ENCODE measurements at regions not wholly inside any gene's neighbourhood (a gene's known extent, or its start where the extent isn't known, plus 50 kb on each side); places are given as distances from the start of the nearest gene placed in this dataset.

DNA sequence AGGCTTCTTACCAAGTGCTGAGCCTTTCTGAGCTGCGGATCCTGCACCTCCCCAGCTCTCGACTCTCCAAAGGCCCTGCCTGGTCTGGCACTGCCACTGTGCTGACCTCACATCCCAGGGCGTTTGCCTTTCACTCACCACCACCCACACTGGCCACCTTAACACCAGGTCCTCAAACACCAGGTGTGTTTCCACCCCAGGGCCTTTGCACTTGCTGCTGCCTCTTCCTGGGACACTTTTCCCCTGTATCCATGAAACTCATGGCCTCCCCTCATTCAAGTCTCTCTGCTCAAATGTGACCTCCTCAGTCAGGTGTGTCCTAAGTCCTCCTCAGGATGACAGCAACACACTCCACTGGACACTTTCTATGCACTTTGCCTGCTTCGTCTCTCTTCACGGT, 51.4 kb upstream of the ANO1 start:
- CTCF ChIA-PET: no interaction called here
- no peak for ATAC-seq (ENCODE audit: poor library complexity)
- H3K27me3 ChIP-seq (ENCODE audit: control insufficient read depth in 1 of 2, insufficient read depth in 2 of 2, low read length in 2 of 2): peaks cover 0 to 3% of the 10 kb centered on the region in 2 experiments
- Mint-ChIP-seq H3K4me3 (no peak overlapping the region), H3K36me3 (ENCODE audit: low read depth) (no peaks in the 10 kb centered on the region), H3K27ac (no peak overlapping the region), H3K9me3 (no peaks in the 10 kb centered on the region), H3K4me1 (ENCODE audit: low read depth) (no peaks in the 10 kb centered on the region), H3K27me3 (peaks cover 1% of the 10 kb centered on the region)
- H3K9me3 ChIP-seq (ENCODE audit: control insufficient read depth in 1 of 2, insufficient read depth in 1 of 2, low read length in 2 of 2): peaks cover 0 to 22% of the 10 kb centered on the region in 2 experiments
- POLR2A ChIA-PET: no interaction called here
- H3K4me1 ChIP-seq (ENCODE audit: insufficient read depth, low read length): no peaks in the 10 kb centered on the region
- DNase-seq: no peak
- no peaks in the 10 kb centered on the region for H3K36me3 ChIP-seq (ENCODE audit: insufficient read depth, low read length)
- H3K4me3 ChIP-seq (ENCODE audit: low read length): no peak overlapping the region
- intact Hi-C loops (cut with DNase I, micrococcal nuclease): no loop called here
- H3K27ac ChIP-seq (ENCODE audit: low read depth in 1 of 2, low read length in 2 of 2): no peak overlapping the region
- TF ChIP-seq, protein P1, sequence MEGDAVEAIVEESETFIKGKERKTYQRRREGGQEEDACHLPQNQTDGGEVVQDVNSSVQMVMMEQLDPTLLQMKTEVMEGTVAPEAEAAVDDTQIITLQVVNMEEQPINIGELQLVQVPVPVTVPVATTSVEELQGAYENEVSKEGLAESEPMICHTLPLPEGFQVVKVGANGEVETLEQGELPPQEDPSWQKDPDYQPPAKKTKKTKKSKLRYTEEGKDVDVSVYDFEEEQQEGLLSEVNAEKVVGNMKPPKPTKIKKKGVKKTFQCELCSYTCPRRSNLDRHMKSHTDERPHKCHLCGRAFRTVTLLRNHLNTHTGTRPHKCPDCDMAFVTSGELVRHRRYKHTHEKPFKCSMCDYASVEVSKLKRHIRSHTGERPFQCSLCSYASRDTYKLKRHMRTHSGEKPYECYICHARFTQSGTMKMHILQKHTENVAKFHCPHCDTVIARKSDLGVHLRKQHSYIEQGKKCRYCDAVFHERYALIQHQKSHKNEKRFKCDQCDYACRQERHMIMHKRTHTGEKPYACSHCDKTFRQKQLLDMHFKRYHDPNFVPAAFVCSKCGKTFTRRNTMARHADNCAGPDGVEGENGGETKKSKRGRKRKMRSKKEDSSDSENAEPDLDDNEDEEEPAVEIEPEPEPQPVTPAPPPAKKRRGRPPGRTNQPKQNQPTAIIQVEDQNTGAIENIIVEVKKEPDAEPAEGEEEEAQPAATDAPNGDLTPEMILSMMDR (IDR thresholded peaks at IDR 0.05): no peak

DNA sequence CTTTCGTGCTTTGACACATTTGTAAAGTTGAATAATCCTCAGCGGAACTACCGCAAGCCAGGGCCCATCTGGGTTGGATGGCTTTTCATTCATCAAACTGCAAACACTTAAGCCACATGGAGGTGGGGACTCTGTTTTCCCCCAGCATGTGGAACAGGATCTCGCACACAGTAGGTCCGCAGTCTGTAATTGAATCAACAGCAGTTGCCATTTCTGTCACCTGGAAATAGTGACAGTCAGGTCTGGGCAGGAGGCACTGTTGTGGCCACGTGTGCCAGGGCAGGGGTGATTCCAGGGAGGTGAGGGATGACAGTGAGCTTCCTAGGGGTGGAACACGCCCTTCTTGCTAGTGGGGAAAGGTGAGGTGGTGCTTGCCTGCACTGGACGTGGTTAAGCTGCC, 50.7 kb upstream of the ANO1 start:
- ChIA-PET POLR2A (no interaction called here), CTCF (no interaction called here)
- H3K27me3 Mint-ChIP-seq: peaks cover 7% of the 10 kb centered on the region
- ATAC-seq (ENCODE audit: poor library complexity): no peak
- H3K27ac Mint-ChIP-seq: no peak overlapping the region
- H3K4me3 Mint-ChIP-seq: no peak overlapping the region
- no peak for DNase-seq
- Histone ChIP-seq H3K36me3 (ENCODE audit: insufficient read depth, low read length) (no peaks in the 10 kb centered on the region), H3K4me3 (ENCODE audit: low read length) (no peak overlapping the region), H3K4me1 (ENCODE audit: insufficient read depth, low read length) (no peaks in the 10 kb centered on the region), H3K9me3 (ENCODE audit: control insufficient read depth in 1 of 2, insufficient read depth in 1 of 2, low read length in 2 of 2) (peaks cover 0 to 22% of the 10 kb centered on the region in 2 experiments), H3K27ac (ENCODE audit: low read depth in 1 of 2, low read length in 2 of 2) (no peak overlapping the region), H3K27me3 (ENCODE audit: control insufficient read depth in 1 of 2, insufficient read depth in 2 of 2, low read length in 2 of 2) (peaks cover 0 to 3% of the 10 kb centered on the region in 2 experiments)
- H3K4me1 Mint-ChIP-seq (ENCODE audit: low read depth): no peaks in the 10 kb centered on the region
- intact Hi-C loops (cut with DNase I, micrococcal nuclease): no loop called here
- no peaks in the 10 kb centered on the region for H3K36me3 Mint-ChIP-seq (ENCODE audit: low read depth)
- no peaks in the 10 kb centered on the region for H3K9me3 Mint-ChIP-seq
- TF ChIP-seq, protein P1 (IDR thresholded peaks at IDR 0.05): no peak

DNA sequence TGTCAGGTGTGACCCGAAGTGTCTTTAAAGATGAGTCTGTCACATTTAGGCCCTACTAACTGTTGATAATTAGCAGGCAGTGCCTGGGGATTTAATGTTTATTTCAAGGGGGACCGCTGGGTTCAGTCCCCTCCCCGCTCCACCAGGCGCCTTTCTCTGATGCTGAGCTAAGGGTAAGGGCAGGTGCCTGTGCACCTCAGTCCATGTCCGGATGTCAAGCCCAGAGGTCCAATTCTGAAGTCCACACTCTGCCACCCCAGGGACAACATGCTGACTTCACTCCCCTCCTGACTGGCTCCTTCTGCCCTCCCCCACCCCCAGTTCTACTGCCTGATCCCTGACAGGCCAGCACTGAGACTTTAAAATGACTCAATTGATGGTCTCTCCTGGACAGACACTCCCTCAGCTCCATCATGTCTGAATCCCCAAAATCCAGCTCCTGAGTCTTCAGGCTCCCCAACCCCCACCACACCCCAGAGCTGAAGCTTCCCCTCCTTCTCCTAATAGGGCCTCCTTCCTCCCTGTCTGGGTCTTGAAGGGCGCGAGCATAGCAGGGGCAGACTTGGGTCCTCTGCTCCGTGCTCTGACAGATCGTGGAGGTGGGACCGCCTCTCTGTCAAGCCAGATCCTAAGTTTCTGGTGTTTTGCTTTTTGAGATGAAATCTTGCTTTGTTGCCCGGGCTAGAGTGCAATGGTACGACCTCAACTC, 49.8 kb upstream of the ANO1 start:
- peaks cover 15% of the 10 kb centered on the region for H3K27me3 Mint-ChIP-seq

More for the DNA sequence above, 49.8 kb upstream of the ANO1 start:
- no peak for ATAC-seq (ENCODE audit: poor library complexity)
- TF ChIP-seq, protein P1 (IDR thresholded peaks at IDR 0.05): no peak
- H3K4me3 Mint-ChIP-seq: no peak overlapping the region
- Histone ChIP-seq H3K9me3 (ENCODE audit: control insufficient read depth in 1 of 2, insufficient read depth in 1 of 2, low read length in 2 of 2) (peaks cover 0 to 22% of the 10 kb centered on the region in 2 experiments), H3K4me3 (ENCODE audit: low read length) (no peak overlapping the region), H3K36me3 (ENCODE audit: insufficient read depth, low read length) (no peaks in the 10 kb centered on the region), H3K27ac (ENCODE audit: low read depth in 1 of 2, low read length in 2 of 2) (no peak overlapping the region), H3K4me1 (ENCODE audit: insufficient read depth, low read length) (no peaks in the 10 kb centered on the region), H3K27me3 (ENCODE audit: control insufficient read depth in 1 of 2, insufficient read depth in 2 of 2, low read length in 2 of 2) (no peaks in the 10 kb centered on the region)
- H3K9me3 Mint-ChIP-seq: no peaks in the 10 kb centered on the region
- ChIA-PET CTCF (no interaction called here), POLR2A (no interaction called here)
- intact Hi-C loops (cut with DNase I, micrococcal nuclease): no loop called here
- no peak overlapping the region for H3K27ac Mint-ChIP-seq
- DNase-seq: no peak
- H3K36me3 Mint-ChIP-seq (ENCODE audit: low read depth): no peaks in the 10 kb centered on the region
- H3K4me1 Mint-ChIP-seq (ENCODE audit: low read depth): no peaks in the 10 kb centered on the region

All from CD4-positive, alpha-beta T cell (primary cell).